ENCODE measurements at regions not wholly inside any gene's neighbourhood (a gene's known extent, or its start where the extent isn't known, plus 50 kb on each side); places are given as distances from the start of the nearest gene placed in this dataset.

DNA sequence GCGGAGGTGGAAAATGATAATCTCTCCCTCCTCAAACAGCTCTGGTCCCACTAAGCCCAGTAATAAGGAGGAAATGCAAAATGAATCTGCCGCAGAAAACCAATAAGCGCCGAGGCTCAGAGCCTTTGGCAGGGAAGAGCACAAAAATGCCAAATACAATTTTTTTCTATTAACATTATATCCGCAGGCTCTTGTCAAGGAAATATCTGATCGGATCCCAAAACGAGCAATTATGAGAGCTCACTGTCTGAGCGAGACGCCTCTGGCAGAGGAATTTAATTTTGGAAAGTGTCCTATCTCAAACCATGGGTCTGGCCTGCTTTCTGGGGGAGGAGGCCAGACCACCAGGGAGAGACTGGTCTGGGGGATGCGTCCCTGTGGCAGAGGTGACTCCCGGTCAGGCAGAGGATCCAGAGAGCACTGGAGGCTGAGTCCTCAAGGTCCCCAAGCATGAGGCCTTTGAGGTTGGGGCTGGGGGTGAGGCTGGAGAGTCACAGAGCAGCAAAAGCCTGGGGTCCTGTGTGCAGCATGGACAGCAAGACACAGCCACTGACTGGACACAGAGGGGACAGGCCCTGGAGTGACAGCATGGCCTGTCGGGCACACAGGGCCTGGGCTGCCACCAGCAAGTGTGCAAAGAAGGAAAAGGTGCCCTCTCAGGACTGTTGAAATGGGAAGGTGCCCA lies 342.8 kb upstream of the SFSWAP start:
- peaks cover 3% of the 10 kb centered on the region; the same call in 1 of the 2 replicates for H3K4me1 ChIP-seq (ENCODE audit: insufficient read depth, low read length)
- no peak overlapping the region for H3K9ac ChIP-seq (ENCODE audit: low read depth, low read length)
- H3K27me3 ChIP-seq (ENCODE audit: insufficient read depth, low read length): no peaks in the 10 kb centered on the region
- no peaks in the 10 kb centered on the region for H3K9me3 ChIP-seq (ENCODE audit: insufficient read depth, low read depth, low read length)
- no peak overlapping the region for H3K27ac ChIP-seq (ENCODE audit: low read length)
- no peak overlapping the region for H3K4me3 ChIP-seq (ENCODE audit: low read length)
- no peaks in the 10 kb centered on the region for H3K36me3 ChIP-seq (ENCODE audit: insufficient read depth, low read depth, low read length)

- no peaks in the 10 kb centered on the region for H3K27me3 ChIP-seq (ENCODE audit: insufficient read depth, low read length)
- H3K4me3 ChIP-seq (ENCODE audit: low read length): no peak overlapping the region
- H3K27ac ChIP-seq (ENCODE audit: low read length): no peak overlapping the region
- no peaks in the 10 kb centered on the region for H3K9me3 ChIP-seq (ENCODE audit: insufficient read depth, low read depth, low read length)
- H3K4me1 ChIP-seq (ENCODE audit: insufficient read depth, low read length): no peaks in the 10 kb centered on the region; the same call in 1 of the 2 replicates
- no peak overlapping the region for H3K9ac ChIP-seq (ENCODE audit: low read depth, low read length)
- no peaks in the 10 kb centered on the region for H3K36me3 ChIP-seq (ENCODE audit: insufficient read depth, low read depth, low read length)
Observed at GRCh38 chr12:131368668-131369071, 342.2 kb upstream of the SFSWAP start.

DNA sequence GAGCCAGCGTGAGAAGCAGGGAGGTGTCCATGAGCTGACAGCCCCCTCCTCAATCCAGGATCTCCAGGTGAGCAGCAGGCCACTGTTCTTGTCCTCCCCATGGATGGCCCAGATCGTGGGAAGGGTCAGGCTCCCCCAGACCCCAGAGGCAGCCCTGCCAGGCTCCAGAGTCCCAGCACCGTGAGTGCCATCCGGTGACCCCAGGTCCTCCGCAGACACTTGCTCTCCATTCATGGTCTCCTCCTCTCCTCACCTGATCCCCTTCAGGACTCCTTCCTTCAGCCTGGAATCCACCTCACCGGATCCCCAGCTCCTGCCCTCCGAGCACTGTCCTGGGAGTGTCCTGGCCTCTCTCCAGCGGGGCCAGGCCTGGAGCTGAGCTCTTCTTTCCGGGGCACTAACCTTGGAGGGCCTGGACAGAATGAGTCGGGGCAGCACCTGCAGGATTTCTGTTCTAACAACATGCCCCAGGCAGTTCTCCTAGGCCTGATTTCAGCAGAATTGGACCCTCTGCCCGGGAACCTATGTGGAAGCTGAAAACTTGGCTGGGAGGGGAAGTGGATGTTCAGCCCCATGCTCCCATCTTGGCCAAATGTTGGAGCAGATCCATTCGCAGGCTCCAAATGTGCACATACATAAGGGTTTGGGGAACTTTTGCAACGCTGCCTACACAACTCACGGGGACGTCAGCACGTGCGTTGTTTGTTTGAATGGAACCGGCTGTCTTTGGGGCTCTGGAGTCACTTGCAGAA lies 341.6 kb upstream of the SFSWAP start:
- Histone ChIP-seq H3K4me1 (ENCODE audit: insufficient read depth, low read length) (no peaks in the 10 kb centered on the region), H3K36me3 (ENCODE audit: insufficient read depth, low read depth, low read length) (no peaks in the 10 kb centered on the region), H3K27ac (ENCODE audit: low read length) (no peak overlapping the region), H3K9ac (ENCODE audit: low read depth, low read length) (no peak overlapping the region), H3K9me3 (ENCODE audit: insufficient read depth, low read depth, low read length) (no peaks in the 10 kb centered on the region), H3K27me3 (ENCODE audit: insufficient read depth, low read length) (no peaks in the 10 kb centered on the region), H3K4me3 (ENCODE audit: low read length) (no peak overlapping the region)

DNA sequence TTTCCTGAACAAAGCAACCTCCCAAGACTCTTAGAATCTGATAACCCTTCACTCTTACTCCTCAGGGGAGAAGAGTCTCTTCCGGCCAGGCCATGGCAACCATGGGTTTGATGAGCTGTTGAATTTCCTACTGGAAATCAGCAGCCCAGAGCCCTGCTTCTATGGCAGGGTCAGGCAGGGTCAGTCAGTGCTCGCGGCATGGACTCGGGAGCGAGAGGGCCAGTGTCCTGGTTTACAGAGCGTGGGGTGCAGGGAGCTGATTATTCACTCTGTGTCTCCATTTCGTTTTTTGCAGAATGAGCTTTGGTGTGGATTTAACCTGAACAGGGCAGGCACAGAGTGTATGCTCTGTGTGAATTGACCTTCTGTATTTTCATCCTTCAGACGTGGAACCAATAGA lies 340.6 kb upstream of the SFSWAP start:
- Histone ChIP-seq H3K9ac (ENCODE audit: low read depth, low read length) (no peak overlapping the region), H3K27me3 (ENCODE audit: insufficient read depth, low read length) (no peaks in the 10 kb centered on the region), H3K4me1 (ENCODE audit: insufficient read depth, low read length) (no peaks in the 10 kb centered on the region), H3K4me3 (ENCODE audit: low read length) (no peak overlapping the region), H3K9me3 (ENCODE audit: insufficient read depth, low read depth, low read length) (no peaks in the 10 kb centered on the region), H3K36me3 (ENCODE audit: insufficient read depth, low read depth, low read length) (no peaks in the 10 kb centered on the region), H3K27ac (ENCODE audit: low read length) (no peak overlapping the region)

GRCh38 chr12:131370791-131371347 lies 340.0 kb upstream of the SFSWAP start:
- Histone ChIP-seq H3K27me3 (ENCODE audit: insufficient read depth, low read length) (no peaks in the 10 kb centered on the region), H3K27ac (ENCODE audit: low read length) (no peak overlapping the region), H3K36me3 (ENCODE audit: insufficient read depth, low read depth, low read length) (no peaks in the 10 kb centered on the region), H3K4me1 (ENCODE audit: insufficient read depth, low read length) (no peaks in the 10 kb centered on the region), H3K9ac (ENCODE audit: low read depth, low read length) (no peak overlapping the region), H3K9me3 (ENCODE audit: insufficient read depth, low read depth, low read length) (no peaks in the 10 kb centered on the region), H3K4me3 (ENCODE audit: low read length) (no peak overlapping the region)

DNA sequence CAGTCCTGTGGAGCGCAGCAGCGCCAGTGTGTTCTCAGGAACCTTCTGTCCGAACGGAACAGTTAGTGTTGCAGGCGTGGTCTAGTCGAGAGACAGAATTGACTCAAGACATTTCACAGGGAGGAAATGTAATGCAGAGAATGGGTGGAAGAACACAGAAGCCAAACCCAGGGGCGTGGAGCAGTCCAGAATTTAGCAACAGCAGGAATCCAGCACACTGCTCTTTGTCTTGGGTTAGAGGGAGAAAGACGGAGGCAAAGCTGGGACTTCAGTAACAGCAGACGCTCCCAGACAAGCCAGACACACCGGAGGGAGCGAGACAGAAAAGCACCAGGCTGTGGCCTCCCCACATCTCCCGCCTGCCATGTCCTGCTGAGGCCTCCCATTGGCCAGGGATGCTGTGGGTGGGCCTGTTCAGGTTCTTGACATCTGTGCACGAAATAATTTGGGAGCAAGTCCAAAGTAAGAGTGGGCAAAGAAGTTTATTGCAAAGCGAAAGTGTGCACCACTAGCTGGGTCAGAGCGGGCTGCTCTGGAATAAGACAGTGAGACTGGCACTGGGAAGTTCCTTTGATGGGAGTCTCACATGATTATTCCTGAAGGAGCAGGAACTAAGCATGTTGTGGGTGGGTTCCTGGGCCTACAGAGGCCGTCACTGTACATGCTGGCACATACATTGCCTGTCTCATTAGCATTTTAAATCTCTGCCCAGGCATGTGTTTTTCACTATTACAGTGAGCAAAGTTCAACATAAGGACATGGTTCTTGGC lies 339.3 kb upstream of the SFSWAP start:
- Histone ChIP-seq H3K36me3 (ENCODE audit: insufficient read depth, low read depth, low read length) (no peaks in the 10 kb centered on the region), H3K9me3 (ENCODE audit: insufficient read depth, low read depth, low read length) (no peaks in the 10 kb centered on the region), H3K27ac (ENCODE audit: low read length) (no peak overlapping the region), H3K4me1 (ENCODE audit: insufficient read depth, low read length) (no peaks in the 10 kb centered on the region), H3K4me3 (ENCODE audit: low read length) (no peak overlapping the region), H3K9ac (ENCODE audit: low read depth, low read length) (no peak overlapping the region), H3K27me3 (ENCODE audit: insufficient read depth, low read length) (no peaks in the 10 kb centered on the region)

GRCh38 chr12:131372171-131372475 lies 338.8 kb upstream of the SFSWAP start:
- Histone ChIP-seq H3K9ac (ENCODE audit: low read depth, low read length) (no peak overlapping the region), H3K36me3 (ENCODE audit: insufficient read depth, low read depth, low read length) (no peaks in the 10 kb centered on the region), H3K9me3 (ENCODE audit: insufficient read depth, low read depth, low read length) (no peaks in the 10 kb centered on the region), H3K27me3 (ENCODE audit: insufficient read depth, low read length) (no peaks in the 10 kb centered on the region), H3K4me3 (ENCODE audit: low read length) (no peak overlapping the region), H3K4me1 (ENCODE audit: insufficient read depth, low read length) (no peaks in the 10 kb centered on the region), H3K27ac (ENCODE audit: low read length) (no peak overlapping the region)

DNA sequence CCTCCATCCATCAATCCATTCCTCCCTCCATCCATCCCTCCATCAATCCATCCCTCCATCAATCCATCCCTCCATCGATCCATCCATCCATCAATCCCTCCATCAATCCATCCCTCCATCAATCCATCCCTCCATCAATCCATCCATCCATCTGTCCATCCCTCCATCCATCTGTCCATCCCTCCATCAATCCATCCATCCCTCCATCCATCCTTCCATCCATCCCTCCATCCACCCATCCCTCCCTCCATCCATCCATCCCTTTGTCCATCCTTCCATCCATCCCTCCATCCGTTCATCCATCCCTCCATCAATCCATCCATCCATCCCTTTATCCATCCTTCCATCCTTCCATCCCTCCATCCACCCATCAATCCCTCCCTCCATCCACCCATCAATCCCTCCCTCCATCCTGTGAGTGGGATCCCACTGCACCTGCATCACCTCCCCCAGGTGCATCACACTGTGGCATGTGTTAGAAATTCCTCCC lies 338.1 kb upstream of the SFSWAP start:
- Histone ChIP-seq H3K4me1 (ENCODE audit: insufficient read depth, low read length) (no peaks in the 10 kb centered on the region), H3K9me3 (ENCODE audit: insufficient read depth, low read depth, low read length) (no peaks in the 10 kb centered on the region), H3K36me3 (ENCODE audit: insufficient read depth, low read depth, low read length) (no peaks in the 10 kb centered on the region), H3K27me3 (ENCODE audit: insufficient read depth, low read length) (no peaks in the 10 kb centered on the region), H3K27ac (ENCODE audit: low read length) (no peak overlapping the region), H3K9ac (ENCODE audit: low read depth, low read length) (no peak overlapping the region), H3K4me3 (ENCODE audit: low read length) (no peak overlapping the region)

- no peak overlapping the region for H3K9ac ChIP-seq (ENCODE audit: low read depth, low read length)
- no peak overlapping the region for H3K4me3 ChIP-seq (ENCODE audit: low read length)
Observed at GRCh38 chr12:131375261-131375971, 335.5 kb upstream of the SFSWAP start.

GRCh38 chr12:131375972-131376345 lies 334.9 kb upstream of the SFSWAP start:
- peaks cover 13% of the 10 kb centered on the region; the same call in 1 of the 2 replicates for H3K27me3 ChIP-seq (ENCODE audit: insufficient read depth, low read length)
- peaks cover 7% of the 10 kb centered on the region; the same call in 1 of the 2 replicates for H3K4me1 ChIP-seq (ENCODE audit: insufficient read depth, low read length)
- H3K27ac ChIP-seq (ENCODE audit: low read length): no peak overlapping the region
- H3K36me3 ChIP-seq (ENCODE audit: insufficient read depth, low read depth, low read length): no peaks in the 10 kb centered on the region
- H3K4me3 ChIP-seq (ENCODE audit: low read length): no peak overlapping the region
- H3K9ac ChIP-seq (ENCODE audit: low read depth, low read length): no peak overlapping the region
- no peaks in the 10 kb centered on the region for H3K9me3 ChIP-seq (ENCODE audit: insufficient read depth, low read depth, low read length)

More at GRCh38 chr12:131375261-131375971, 335.5 kb upstream of the SFSWAP start:
- Histone ChIP-seq H3K9me3 (ENCODE audit: insufficient read depth, low read depth, low read length) (no peaks in the 10 kb centered on the region), H3K27me3 (ENCODE audit: insufficient read depth, low read length) (peaks cover 7% of the 10 kb centered on the region; the same call in 1 of the 2 replicates), H3K4me1 (ENCODE audit: insufficient read depth, low read length) (peaks cover 7% of the 10 kb centered on the region; the same call in 1 of the 2 replicates), H3K27ac (ENCODE audit: low read length) (no peak overlapping the region), H3K36me3 (ENCODE audit: insufficient read depth, low read depth, low read length) (no peaks in the 10 kb centered on the region)

Data from iPS-20b (cell line).